Amniotic epithelial cell (primary cell): ENCODE measurements at regions not wholly inside any gene's neighbourhood (a gene's known extent, or its start where the extent isn't known, plus 50 kb on each side); places are given as distances from the start of the nearest gene placed in this dataset.

Experiments
- DNase-seq: peaks from one replicate; pipeline ENCODE4 v3.0.0-alpha.2; 2010; ENCODE audit warnings: low read depth

DNA sequence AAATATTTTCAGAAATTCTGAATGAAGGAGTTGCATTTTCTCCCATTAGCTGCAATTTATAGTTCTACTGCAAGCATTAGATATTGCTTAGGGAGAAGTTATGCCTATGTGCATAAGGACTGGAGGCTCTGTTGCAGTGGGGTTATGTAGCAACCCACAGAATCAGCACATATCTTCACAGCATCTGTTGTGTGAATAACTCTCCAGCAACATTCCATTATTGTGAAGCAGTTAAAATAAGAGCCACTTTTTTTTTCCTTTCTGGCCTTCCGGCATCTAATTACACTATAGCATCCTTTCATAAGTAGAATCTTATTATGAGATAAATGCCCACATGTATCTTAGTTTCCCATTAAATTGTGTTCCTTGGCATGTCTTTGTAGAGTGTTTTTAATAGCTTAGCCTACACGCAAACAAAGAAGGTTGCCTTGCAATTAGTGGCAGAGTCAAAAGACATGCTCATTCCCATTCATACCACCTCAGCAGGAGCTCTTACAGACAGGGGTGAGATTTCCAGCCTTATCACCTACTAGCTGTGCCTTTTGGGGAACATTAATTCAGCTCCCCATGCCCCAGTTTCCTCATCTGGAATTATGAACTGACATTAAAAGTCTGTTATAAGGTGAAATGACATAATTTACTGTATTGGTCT, 596.0 kb upstream of the GOT2 start:
- DNase-seq, result no peak

- no peak for DNase-seq
These were observed 594.8 kb upstream of the GOT2 start for GRCh38 chr16:59328961-59329360.

DNA sequence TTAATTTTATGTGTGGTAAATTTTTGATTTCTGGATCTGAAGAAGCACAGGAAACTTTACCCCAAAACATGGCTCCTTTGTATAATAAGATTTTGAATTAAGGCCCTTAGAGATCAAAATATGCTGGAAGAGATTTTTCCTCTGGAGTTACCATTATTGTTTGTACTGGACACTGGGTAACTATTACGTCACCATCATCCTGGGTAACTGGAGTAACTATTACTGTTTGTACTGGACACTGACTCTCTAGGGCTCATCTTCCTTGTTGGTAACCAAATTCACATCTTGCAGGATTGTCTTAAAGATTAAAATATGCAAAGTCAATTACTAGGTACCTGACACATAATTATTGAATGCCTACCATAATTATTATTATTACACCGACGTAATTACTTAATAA, 593.8 kb upstream of the GOT2 start:
- no peak for DNase-seq

GRCh38 chr16:59326955-59327354, 592.8 kb upstream of the GOT2 start:
- no peak for DNase-seq

DNA sequence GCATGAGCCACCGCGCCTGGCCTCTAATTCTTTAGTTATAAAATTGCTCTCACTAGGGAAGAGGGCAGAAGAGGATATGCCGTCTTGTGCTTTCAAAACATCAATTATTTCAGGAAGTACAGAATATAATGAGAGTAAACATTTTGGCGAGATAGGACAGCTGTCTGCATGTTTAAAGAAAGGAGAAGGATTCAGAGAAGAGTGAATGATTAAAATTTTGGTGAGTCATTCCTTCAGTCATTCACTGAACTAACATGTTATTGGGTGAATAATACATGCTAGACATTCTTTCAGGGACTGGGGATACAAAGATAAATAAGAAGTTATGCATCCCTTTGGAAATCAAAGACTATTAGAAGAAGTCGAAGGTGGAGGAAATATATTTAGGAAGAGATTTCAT, 590.3 kb upstream of the GOT2 start:
- DNase-seq, result no peak

DNA sequence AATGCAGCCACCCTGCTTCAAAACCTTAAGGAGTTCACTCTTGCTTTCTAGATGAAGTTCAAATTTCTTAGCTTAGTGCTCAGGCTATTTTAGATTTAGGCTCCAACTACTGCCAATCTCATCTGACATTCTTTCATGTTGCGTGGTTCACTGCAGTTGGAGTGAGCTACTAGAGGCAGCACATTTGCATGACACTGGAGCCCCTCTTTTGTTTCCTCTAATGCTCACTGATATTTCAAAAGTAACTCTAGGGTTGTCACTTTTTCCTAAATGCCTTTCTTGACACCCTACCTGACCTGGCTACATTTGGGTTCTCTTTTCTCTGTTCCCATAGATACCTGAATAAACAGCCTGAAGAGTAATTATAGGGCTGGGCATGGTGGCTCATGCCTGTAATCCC, 586.5 kb upstream of the GOT2 start:
- DNase-seq, result no peak

GRCh38 chr16:59319871-59320270, 585.8 kb upstream of the GOT2 start:
- no peak for DNase-seq

DNA sequence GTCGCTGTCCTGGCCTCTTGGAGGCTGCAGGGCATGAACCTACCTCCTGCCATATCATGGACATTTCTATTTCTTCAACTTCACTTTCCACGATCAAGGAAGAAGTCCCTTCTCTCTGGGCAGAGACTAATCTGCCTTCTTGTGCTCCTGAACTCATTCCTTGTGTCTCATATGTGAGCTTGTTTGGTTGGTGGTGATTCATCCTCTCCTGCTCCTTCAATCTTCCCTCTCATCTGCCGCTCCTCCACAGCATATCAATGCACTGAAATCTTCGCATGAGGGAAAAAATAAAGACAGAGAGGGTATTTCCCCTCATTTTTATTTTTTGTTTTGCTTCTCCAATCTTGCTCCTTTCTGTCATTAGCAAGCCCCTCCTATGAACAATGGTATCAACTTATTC, 571.7 kb upstream of the GOT2 start:
- no peak for DNase-seq

DNA sequence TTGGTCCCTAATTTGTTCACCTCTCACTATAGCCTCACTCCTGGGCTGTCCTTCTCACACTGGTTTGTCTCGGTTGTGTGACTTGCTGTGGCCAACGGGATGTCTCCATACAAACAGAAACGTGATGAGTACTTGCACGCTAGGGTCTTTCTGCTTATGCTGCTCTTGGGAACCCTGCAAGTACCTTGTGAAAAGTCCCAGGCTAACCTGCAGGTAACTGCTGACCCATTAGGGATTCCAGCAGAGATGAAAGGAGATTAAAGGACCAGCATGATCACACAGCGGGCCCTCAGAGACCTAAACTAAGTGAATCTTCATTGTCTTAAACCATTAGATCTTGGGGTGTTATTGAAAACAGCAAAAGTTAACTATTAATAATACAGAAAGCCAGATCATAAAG, 562.8 kb upstream of the GOT2 start:
- DNase-seq, result no peak

- no peak for DNase-seq
These were observed 562.0 kb upstream of the GOT2 start for GRCh38 chr16:59295993-59296736.

DNA sequence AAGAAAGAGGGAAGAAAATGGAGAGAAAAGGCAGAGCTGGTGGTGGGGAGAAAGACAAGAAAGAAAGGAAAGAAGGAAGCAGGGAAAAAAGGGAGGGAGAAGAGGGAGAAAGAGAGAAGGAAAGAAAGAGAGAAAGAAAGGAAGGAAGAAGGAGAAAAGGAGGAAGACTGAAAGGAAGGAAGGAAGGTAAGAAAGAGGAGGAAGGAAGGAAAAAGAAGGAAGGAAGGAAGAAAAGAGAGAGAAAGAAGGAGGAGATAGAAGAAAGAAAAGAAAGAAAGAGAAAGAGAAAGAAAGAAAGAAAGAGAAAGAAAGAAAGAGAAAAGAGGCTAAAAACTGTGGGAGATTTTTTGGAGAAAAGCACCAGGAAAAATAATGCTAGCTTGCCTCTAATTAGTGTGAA, 561.4 kb upstream of the GOT2 start:
- no peak for DNase-seq

DNA sequence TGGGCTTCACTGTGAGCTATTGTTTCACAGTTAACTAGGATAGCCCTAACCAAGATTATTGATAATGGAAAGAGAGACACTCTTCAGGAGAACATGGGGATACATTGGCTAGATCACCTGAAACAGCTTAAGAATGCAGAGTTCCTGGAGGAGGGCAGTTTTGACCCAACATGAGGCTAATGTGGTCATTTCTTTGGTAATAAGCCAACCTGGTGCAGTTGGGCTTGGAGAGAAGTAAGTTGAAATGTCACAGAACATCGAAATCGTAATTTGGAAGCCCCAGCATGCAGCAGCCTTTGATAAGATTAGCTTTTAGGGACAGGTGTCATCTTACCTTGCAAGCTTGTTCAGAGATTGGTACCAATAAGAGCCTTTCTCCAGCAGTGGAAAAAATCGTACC, 556.6 kb upstream of the GOT2 start:
- no peak for DNase-seq

DNA sequence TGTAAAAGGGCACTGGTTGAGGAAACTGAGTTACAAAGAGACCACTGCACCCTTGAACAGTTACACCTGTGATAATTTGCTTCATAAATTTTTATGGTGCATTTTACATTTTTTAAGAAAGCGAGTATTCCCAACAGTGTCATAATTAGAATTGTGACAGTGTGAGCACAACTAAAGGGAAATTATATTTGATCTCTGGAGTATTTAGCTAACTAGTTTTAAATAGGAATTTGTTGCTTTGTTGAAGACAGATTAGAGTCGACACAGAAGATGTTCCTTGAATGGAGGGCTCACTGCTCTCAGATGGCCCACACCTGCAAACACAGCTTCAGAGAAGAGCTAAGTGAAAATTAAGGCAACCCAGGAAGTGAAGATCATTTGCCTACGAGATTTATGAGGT, 555.0 kb upstream of the GOT2 start:
- no peak for DNase-seq

GRCh38 chr16:59274141-59274540, 540.0 kb upstream of the GOT2 start:
- DNase-seq, result no peak

- DNase-seq, result no peak
These were observed 529.8 kb upstream of the GOT2 start for GRCh38 chr16:59263955-59264354.

DNA sequence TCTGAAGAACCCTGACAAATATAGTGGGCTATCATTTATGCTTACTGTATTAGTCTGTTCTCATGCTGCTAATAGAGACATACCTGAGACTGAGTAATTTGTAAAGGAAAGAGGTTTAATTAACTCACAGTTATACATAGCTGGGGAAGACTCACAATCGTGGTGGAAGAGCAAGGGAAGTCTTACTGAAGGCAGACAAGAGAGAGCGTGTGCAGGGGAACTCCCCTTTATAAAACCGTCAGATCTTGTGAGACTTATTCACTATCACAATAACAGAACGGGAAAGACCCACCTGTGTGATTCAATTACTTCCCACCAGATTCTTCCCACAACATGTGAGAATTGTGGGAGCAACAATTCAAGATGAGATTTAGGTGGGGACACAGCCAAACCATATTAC, 526.8 kb upstream of the GOT2 start:
- DNase-seq, result no peak

DNA sequence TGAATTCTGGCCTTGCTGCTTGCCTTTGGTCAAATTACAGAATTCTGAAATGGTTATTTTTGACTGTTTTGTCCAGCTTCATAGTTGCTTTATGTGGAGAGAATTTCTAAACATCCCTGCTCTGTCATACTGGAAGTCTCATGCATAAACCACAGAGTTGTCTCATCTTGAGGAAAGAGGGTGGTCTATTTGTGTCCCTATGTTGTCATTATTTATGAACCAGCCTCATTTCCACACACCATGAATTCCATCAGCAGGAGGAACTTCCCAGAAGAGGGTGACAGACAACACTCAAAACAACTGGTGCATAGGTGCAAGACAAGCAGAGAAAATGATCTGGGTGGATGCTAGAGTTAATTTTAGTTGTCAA, 525.8 kb upstream of the GOT2 start:
- no peak for DNase-seq

GRCh38 chr16:59259074-59259949, 525.2 kb upstream of the GOT2 start:
- peak; percentile 0 for DNase-seq

GRCh38 chr16:59252317-59252716, 518.2 kb upstream of the GOT2 start:
- DNase-seq, result no peak

DNA sequence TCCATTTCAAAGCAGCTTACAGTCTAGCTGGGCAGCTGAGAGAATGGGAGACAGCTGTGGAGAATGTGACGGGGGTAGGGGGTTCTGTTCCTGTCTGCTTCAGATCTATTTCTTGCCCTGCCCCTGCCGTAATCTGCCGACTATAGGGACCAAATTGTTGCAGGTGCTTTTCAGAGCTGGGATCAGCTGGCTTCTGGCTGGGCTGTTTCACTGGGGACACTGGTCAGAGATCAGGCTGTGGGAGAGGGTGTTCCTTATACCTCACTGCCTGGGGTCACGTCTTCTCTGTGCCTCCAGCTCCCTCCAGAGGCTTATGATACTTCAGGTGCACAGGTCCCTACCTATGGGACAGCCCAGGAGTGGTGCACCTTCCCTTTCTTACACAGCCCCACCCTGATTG, 514.9 kb upstream of the GOT2 start:
- DNase-seq, result no peak

DNA sequence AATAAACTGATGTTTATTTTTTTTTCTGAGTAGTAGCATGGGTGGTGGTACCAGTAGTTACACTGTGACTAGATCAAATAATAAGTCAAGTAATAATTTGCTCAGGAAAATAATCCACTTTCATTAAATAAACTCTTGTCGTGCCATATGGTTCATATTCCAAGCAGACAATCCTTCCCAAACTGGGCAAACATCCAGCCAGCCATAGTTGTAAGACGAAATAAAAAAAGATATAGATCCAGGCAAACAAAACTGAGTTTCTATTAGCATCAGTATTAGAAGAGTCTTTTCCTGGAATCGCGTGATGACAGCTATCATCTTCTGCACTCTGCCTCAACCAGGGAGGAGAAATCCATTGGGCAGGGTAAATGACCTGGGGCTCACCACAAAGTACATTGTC, 508.4 kb upstream of the GOT2 start:
- DNase-seq, result no peak

DNA sequence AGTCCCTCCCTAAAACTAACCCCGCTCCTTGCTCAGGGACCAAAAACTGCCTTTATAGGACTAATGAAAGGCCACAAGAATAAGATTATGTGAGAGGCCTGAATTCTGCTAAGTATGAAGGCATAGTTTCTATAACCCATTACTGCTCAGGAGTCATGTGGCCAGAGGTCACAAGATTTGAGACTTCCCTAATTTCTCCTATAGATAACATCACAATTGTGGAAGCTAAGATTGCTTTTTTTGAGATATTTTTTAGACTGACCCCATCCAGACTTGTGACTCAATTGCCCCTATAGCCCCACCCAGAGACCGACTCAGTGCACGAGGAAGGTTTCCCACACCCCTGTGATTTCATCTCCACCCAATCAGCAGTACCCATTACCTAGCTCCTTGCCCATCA, 504.1 kb upstream of the GOT2 start:
- no peak for DNase-seq

DNA sequence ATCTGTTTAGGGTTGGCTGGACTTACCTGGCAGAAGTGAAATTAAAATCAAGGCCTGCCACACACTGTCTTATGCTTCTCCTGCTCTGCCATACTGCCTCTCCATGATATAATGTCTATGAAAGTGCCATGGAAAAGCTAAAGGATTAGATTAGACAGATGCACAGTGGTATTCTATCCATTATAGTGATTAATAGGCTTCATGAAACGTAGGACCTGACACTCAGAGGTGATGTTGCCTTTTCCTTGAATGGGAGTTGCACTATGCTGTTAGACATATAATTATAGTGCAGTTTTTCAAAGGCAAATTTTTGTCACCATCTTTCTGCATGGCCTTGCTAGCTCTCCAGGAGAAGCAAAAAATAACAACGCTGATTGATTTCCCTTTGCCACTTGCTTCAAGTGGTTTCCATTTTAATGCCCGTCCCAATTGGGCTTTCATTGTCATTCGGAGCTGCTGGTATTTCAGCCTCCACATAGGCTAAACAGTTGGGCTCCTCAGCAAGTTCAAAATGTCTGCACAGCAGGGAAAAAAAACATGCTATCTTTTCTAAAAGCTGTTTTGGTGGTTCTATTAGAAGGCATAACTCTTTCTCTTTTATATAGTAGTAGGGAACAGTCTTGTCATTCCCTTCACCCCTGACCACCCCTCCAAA, 502.8 kb upstream of the GOT2 start:
- no peak for DNase-seq
